ENCODE measurements at regions not wholly inside any gene's neighbourhood (a gene's known extent, or its start where the extent isn't known, plus 50 kb on each side); places are given as distances from the start of the nearest gene placed in this dataset.

GRCh38 chr5:113866763-113867162, 353.3 kb downstream of the YTHDC2 start:
- intact Hi-C loops (cut with DNase I), result no loop called here
- no peak for TF ChIP-seq CTCF (IDR thresholded peaks at IDR 0.05)
- no peak for TF ChIP-seq POLR2A (IDR thresholded peaks at IDR 0.05)
- Histone ChIP-seq H3K27ac (no peak overlapping the region), H3K4me3 (no peak overlapping the region), H3K36me3 (replicated peaks in 1 of 2; ENCODE audit: insufficient read depth in 1 of 2, low read depth in 2 of 2) (no peaks in the 10 kb centered on the region), H3K4me1 (no peaks in the 10 kb centered on the region), H3K27me3 (no peaks in the 10 kb centered on the region), H3K9me3 (no peaks in the 10 kb centered on the region)
- DNase-seq, result no peak
- ATAC-seq, result no peak

GRCh38 chr5:113869611-113870010, 356.1 kb downstream of the YTHDC2 start:
- Histone ChIP-seq H3K27me3 (no peaks in the 10 kb centered on the region), H3K27ac (no peak overlapping the region), H3K4me3 (no peak overlapping the region), H3K9me3 (no peaks in the 10 kb centered on the region), H3K36me3 (replicated peaks in 1 of 2; ENCODE audit: insufficient read depth in 1 of 2, low read depth in 2 of 2) (no peaks in the 10 kb centered on the region), H3K4me1 (no peaks in the 10 kb centered on the region)
- TF ChIP-seq CTCF (IDR thresholded peaks at IDR 0.05), result no peak
- no peak for TF ChIP-seq POLR2A (IDR thresholded peaks at IDR 0.05)
- 74 to 81% methylated on average over 3 of the region's 3 CpGs for WGBS, 2 donors
- ATAC-seq (no peak), DNase-seq (no peak)
- intact Hi-C loops (cut with DNase I), result no loop called here

GRCh38 chr5:113871972-113872371, 358.5 kb downstream of the YTHDC2 start:
- no peaks in the 10 kb centered on the region for H3K9me3 ChIP-seq
- no peak for DNase-seq
- no peak overlapping the region for H3K4me3 ChIP-seq
- no peak overlapping the region for H3K27ac ChIP-seq
- H3K36me3 ChIP-seq (replicated peaks in 1 of 2; ENCODE audit: insufficient read depth in 1 of 2, low read depth in 2 of 2), result no peaks in the 10 kb centered on the region
- intact Hi-C loops (cut with DNase I), result no loop called here
- TF ChIP-seq CTCF (IDR thresholded peaks at IDR 0.05) (no peak), POLR2A (IDR thresholded peaks at IDR 0.05) (no peak)
- WGBS, 2 donors, result 41 to 64% methylated on average over 3 to 4 of the region's 4 CpGs
- ATAC-seq, result no peak
- no peaks in the 10 kb centered on the region for H3K27me3 ChIP-seq
- no peaks in the 10 kb centered on the region for H3K4me1 ChIP-seq

GRCh38 chr5:113875096-113875495, 361.6 kb downstream of the YTHDC2 start:
- Histone ChIP-seq H3K4me1 (no peaks in the 10 kb centered on the region), H3K27me3 (no peaks in the 10 kb centered on the region), H3K9me3 (no peaks in the 10 kb centered on the region), H3K27ac (no peak overlapping the region), H3K36me3 (replicated peaks in 1 of 2; ENCODE audit: insufficient read depth in 1 of 2, low read depth in 2 of 2) (no peaks in the 10 kb centered on the region), H3K4me3 (no peak overlapping the region)
- TF ChIP-seq POLR2A (IDR thresholded peaks at IDR 0.05) (no peak), CTCF (IDR thresholded peaks at IDR 0.05) (no peak)
- DNase-seq, result no peak
- ATAC-seq, result no peak
- WGBS, 2 donors, result 37 to 58% methylated on average over 2 of the region's 2 CpGs
- intact Hi-C loops (cut with DNase I), result no loop called here

- WGBS, 2 donors, result 69 to 82% methylated on average over 4 of the region's 4 CpGs
- Histone ChIP-seq H3K9me3 (no peaks in the 10 kb centered on the region), H3K4me3 (no peak overlapping the region), H3K4me1 (peaks cover 11% of the 10 kb centered on the region), H3K36me3 (replicated peaks in 1 of 2; ENCODE audit: insufficient read depth in 1 of 2, low read depth in 2 of 2) (no peaks in the 10 kb centered on the region), H3K27ac (no peak overlapping the region), H3K27me3 (no peaks in the 10 kb centered on the region)
- ATAC-seq, result no peak
- no peak for TF ChIP-seq POLR2A (IDR thresholded peaks at IDR 0.05)
- TF ChIP-seq CTCF (IDR thresholded peaks at IDR 0.05), result no peak
- intact Hi-C loops (cut with DNase I), result no loop called here
- DNase-seq, result no peak
Measured at GRCh38 chr5:113891491-113891890, 378.0 kb downstream of the YTHDC2 start.
